HG02884 (cell line): ENCODE measurements at regions not wholly inside any gene's neighbourhood (a gene's known extent, or its start where the extent isn't known, plus 50 kb on each side); places are given as distances from the start of the nearest gene placed in this dataset.
"Not testable (repeated sequence)": the region's sequence is repeated elsewhere in the genome, so short reads cannot be mapped to it uniquely, and the experiment has no call there.

Source experiments
- ATAC-seq: cut with Tn5 transposase; IDR thresholded peaks from one replicate; pipeline ENCODE4 v1.9.1; 2021; ENCODE audit warnings: mild to moderate bottlenecking, moderate library complexity; ENCODE audit not compliant: unreplicated experiment

GRCh38 chr7:68122801-68123200, 1126.2 kb downstream of the TYW1 start:
- ATAC-seq, result no peak

DNA sequence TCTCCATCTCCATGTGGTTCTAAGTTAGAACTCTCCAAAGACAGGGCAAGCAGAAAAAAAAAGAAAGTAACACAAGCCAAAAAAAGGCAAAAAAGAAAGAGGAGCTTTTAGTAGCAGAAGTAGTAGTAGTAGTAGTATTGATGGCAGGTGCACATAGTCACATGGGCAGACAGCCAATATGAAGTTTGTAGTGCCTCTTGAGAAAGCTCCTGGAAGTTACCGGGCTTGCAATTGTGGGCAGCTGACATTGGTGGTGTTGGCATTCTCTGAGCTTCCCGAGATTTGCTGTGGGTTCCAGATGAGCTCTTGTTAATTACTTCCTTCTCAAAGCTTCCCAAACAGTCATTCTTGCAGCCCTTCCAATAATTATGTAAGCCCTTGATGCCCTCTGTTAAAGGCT, 1128.5 kb downstream of the TYW1 start:
- ATAC-seq, result no peak

- ATAC-seq, result no peak
Observed at GRCh38 chr7:68133045-68133444, 1136.4 kb downstream of the TYW1 start.

GRCh38 chr7:68143345-68143744, 1146.7 kb downstream of the TYW1 start:
- ATAC-seq, result no peak

DNA sequence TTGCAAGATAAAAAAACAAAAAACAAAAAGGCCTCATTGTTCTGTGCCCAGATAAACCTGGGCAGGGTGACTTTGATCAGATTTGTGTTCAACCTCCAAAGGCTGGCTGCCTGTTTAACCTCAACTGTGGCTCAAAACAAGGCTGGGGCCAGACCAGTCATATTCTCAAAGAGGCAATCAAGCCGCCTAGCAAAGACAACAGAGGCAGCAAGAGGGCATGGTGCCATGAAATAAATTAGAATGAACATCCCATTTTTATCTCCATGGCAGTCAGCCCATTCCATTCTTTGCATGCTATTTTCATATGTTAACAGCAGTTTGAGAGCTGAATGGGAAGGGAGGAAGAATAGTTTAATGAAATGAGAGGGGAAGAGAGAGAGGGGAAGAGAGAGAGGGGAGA, 1150.3 kb downstream of the TYW1 start:
- no peak for ATAC-seq

- no peak for ATAC-seq
Observed at GRCh38 chr7:68147614-68148238, 1151.1 kb downstream of the TYW1 start.

DNA sequence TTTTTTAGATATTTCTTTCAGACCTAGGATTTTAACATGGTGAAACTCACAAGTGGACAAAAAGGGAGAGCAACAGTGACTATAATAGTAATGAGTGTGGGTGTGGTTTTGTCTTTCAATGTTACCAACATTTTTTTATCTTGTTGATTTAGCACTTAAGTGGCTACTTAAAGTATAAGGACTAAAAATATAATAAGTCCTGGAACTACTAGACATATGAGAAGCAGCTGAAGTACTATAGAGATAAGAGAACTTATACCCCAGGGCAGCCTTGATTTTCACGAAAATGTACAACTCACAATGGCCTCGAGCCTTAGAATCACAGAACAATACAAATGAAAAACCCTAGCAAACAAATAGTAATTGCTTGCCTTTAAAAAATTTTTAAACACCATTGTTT, 1151.8 kb downstream of the TYW1 start:
- no peak for ATAC-seq

DNA sequence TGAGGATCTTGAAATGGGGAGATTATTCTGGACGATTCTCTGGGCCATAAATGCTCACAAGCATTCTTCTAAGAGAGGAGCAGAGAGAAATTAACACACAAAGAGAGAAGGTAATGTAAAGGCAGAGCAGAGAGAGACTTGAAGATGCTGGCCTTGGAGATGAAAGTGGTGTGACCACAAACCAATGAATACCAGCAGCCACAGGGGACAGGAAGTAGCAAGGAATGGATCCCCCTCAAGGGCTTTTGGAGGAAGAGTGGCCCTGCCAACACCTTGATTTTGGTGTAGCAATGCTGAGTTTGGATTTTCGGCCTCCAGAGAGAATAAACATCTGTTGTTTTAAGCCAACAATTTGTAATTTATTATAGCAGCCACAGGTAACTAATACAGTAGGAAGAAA, 1155.6 kb downstream of the TYW1 start:
- ATAC-seq, result no peak

DNA sequence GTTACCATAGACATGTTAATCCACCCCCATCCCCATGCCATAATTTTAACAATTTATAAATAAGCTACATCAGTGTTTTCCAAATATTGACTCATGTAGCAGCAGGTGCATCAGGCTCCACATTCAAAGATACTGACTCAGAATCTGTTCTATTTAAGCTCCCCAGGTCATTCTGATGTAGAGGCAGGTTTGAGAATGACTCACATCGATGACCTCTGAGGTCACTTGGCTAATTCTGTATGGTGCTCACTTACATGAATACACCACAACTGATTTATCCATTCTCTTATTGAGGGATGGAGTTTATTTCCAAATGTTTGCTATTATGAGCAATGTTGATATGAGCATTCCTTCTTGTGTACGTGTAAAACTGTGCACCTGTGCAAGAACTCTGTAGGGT, 1159.0 kb downstream of the TYW1 start:
- no peak for ATAC-seq

DNA sequence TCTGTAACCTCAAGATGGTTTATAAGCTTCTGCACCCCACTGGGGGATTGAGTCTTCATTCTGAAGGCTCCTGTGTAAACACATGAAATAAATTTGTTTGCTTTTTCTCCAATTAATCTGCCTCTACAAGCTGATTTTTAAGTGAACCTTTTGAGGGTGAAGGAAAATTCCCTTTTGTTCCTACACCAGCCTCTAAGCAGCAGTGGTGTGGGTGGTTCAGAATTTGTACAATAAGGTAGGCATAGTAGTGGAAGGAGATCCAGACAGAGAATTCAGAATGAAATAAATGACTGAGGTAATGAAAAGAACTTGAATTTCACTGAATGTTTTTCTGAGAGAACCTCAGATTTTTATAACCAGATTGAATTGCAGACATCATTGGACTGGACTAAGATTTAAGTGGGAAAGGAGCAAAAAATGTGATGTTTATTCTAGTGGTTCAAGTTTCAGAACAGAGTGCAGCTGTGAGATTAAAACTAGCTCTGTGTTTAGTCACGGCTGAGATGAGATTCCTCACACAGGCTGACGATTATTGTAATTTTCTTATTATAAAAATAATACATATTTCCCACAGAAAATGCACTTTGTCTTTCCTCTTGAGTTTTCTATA, 1162.2 kb downstream of the TYW1 start:
- no peak for ATAC-seq

DNA sequence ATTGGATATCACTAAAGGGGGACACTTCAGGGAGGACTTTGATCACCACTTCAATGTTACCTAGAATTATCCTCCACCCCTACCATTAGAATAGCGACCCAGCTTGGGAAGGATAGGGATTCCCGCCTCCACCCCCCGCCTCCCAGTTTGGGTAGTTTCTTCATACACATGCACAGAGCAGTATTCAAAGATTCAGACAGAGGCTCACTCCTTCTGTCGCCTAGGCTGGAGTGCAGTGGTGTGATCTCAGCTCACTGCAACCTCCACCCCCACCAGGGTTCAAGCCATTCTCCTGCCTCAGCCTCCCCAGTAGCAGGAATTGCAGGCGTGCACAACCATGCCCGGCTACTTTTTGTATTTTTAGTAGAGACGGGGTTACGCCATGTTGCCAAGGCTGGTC, 1166.1 kb downstream of the TYW1 start:
- ATAC-seq, result no peak

DNA sequence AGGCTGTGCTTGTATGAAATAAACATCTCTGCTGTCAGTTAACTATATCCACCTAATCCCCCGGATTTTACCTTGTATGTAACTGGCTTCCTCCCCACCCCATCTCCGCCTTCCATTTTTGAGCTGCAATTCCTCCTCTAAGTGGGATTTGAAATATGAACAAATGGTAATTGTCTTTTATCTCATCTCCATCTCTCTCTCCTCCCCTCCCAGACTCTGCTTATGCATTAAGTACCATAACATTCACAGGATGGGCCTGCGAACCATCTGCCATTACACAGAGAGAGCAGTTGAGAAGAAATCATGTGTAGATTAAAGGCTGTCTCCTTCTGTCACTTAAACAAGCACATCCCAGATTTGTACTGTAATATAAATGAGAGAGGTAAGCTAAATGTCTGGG, 1169.9 kb downstream of the TYW1 start:
- ATAC-seq, result no peak

DNA sequence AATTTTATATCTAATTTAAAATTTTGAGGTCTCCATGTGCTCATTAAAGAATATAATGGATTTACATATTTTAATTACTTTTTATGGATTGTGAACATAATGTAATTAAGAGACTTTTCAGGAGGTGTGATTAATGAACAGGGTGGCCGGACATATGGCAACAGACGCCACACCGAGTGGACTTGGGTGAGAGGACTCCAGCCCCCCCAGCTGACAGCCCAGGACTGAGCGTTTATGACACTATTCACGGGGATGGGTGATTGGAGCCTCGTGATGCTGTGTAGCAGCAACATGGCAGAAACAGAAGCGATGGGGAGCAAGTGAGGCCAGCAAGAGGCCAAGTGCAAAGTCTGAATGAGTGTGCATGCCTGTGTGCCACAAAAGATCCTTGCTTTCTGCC, 1176.9 kb downstream of the TYW1 start:
- no peak for ATAC-seq

DNA sequence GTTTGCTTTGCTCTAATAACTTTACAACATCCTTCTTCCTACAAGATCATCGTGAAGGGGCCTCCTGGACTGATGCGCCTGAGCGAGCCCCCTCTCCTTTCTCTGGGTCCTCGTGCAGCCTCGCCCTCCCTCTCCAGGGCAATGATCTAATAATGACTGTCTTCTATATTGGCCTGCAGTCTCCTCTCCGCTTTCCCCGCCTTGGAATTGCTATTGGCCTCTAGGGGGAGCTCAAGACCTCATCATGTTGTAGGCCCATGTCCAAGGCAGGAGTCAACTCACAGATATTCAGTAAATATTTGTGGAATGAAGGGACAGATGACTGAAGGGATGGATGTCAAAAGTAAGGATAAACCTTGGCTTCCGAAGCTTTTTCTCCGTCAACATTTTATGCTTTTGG, 1180.3 kb downstream of the TYW1 start:
- ATAC-seq, result no peak

- no peak for ATAC-seq
Observed at GRCh38 chr7:68180761-68181160, 1184.1 kb downstream of the TYW1 start.

GRCh38 chr7:68183176-68183575, 1186.5 kb downstream of the TYW1 start:
- no peak for ATAC-seq

- ATAC-seq, result no peak
Observed at GRCh38 chr7:68185631-68186456, 1189.2 kb downstream of the TYW1 start.

GRCh38 chr7:68187532-68187931, 1190.9 kb downstream of the TYW1 start:
- no peak for ATAC-seq

GRCh38 chr7:68192941-68193340, 1196.3 kb downstream of the TYW1 start:
- no peak for ATAC-seq

DNA sequence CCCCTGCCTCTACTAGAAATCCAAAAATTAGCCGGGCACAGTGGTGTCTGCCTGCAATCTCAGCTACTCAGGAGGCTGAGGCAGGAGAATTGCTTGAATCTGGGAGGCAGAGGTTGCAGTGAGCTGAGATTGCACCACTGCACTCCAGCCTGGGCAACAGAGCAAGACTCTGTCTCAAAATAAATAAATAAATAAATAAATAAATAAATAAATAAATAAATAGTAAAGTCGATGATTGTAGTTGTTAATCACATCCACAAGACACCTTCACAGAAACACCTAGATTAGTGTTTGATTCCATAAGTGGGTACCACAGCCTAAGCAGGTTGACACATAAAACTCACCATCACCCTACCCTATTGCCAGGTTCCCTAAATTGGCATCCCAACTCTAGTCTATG, 1199.0 kb downstream of the TYW1 start:
- not testable (repeated sequence) for ATAC-seq

DNA sequence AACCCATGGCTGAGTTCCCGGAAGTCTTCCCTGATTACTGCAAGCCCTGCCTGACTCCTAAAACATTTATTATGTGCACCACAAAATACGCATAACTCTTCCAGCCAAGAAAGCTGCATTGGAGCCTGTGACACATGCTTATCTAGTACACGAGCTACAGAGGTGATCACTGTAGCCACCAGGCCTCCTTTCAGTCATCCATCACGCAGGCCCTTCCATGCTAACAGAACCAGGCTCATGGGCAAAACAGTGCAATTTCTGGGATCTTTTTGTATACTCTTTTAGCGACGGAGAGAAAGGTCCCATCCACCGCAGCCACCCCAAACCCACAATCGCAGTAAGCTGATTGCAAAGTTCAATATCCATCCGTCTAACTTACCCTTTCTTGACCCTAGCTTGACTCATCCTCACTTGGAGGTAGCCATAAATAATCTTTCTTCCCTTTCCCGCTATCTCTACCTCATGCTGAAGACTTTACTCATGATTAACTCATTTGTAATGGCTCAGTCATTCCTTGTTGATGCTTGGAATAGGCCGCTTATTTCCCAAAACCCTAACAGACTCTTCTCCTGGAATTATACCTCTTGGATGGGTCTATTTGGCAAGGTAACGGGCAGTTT, 1203.5 kb downstream of the TYW1 start:
- ATAC-seq, result no peak

DNA sequence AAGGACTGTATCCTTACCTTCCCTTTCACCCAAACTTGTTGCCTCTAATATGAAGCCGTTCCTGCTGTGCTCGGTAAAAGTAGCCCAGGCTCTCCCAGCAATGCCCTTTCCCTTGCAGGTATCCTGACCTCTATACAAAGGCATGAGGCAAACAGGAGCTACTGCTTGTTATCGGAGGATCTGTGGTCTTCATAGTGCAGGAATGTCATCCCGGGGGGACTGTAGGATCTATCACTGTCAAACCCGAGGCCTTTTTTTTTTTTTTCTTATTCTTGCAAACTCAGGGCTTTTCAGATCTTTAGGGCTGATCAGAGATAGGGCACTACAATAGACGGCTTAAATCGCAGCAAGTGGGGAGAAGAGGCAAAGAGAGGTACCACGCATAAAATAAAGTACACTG, 1206.6 kb downstream of the TYW1 start:
- no peak for ATAC-seq
